ENCODE measurements at regions not wholly inside any gene's neighbourhood (a gene's known extent, or its start where the extent isn't known, plus 50 kb on each side); places are given as distances from the start of the nearest gene placed in this dataset.

- Histone ChIP-seq H4K20me1 (ENCODE audit: insufficient read depth, low read length) (no peaks in the 10 kb centered on the region), H3K79me2 (ENCODE audit: low read length) (no peaks in the 10 kb centered on the region), H3K9me3 (ENCODE audit: insufficient read depth, low read length) (no peaks in the 10 kb centered on the region), H2AFZ (ENCODE audit: low read depth, low read length) (no peak overlapping the region), H3K27ac (ENCODE audit: low read length) (no peak overlapping the region), H3K27me3 (ENCODE audit: low read depth, low read length) (no peaks in the 10 kb centered on the region), H3K4me1 (ENCODE audit: low read length) (peaks cover 4% of the 10 kb centered on the region; the same call in 1 of the 2 replicates), H3K36me3 (replicated peaks; ENCODE audit: low read depth, low read length) (peaks cover 4% of the 10 kb centered on the region), H3K4me2 (ENCODE audit: low read length) (no peak overlapping the region), H3K9ac (ENCODE audit: low read length) (no peak overlapping the region), H3K4me3 (ENCODE audit: low read length) (no peak overlapping the region)
- TF ChIP-seq CTCF (IDR thresholded peaks at IDR 0.05; ENCODE audit: low read depth, low read length) (no peak), EZH2phosphoT487 (IDR thresholded peaks at IDR 0.05; ENCODE audit: low read depth) (no peak)
These were observed 239.7 kb downstream of the PTPRC start for GRCh38 chr1:198878566-198878965.

- Histone ChIP-seq H4K20me1 (ENCODE audit: insufficient read depth, low read length) (no peaks in the 10 kb centered on the region), H3K4me3 (ENCODE audit: low read length) (no peak overlapping the region), H3K9ac (ENCODE audit: low read length) (no peak overlapping the region), H3K27me3 (ENCODE audit: low read depth, low read length) (no peaks in the 10 kb centered on the region), H2AFZ (ENCODE audit: low read depth, low read length) (no peak overlapping the region), H3K79me2 (ENCODE audit: low read length) (no peaks in the 10 kb centered on the region), H3K36me3 (replicated peaks; ENCODE audit: low read depth, low read length) (peaks cover 4% of the 10 kb centered on the region), H3K9me3 (ENCODE audit: insufficient read depth, low read length) (no peaks in the 10 kb centered on the region), H3K4me1 (ENCODE audit: low read length) (peaks cover 4% of the 10 kb centered on the region; the same call in 1 of the 2 replicates), H3K4me2 (ENCODE audit: low read length) (no peak overlapping the region), H3K27ac (ENCODE audit: low read length) (no peak overlapping the region)
- TF ChIP-seq EZH2phosphoT487 (IDR thresholded peaks at IDR 0.05; ENCODE audit: low read depth) (no peak), CTCF (IDR thresholded peaks at IDR 0.05; ENCODE audit: low read depth, low read length) (no peak)
These were observed 241.0 kb downstream of the PTPRC start for GRCh38 chr1:198879711-198880306.

DNA sequence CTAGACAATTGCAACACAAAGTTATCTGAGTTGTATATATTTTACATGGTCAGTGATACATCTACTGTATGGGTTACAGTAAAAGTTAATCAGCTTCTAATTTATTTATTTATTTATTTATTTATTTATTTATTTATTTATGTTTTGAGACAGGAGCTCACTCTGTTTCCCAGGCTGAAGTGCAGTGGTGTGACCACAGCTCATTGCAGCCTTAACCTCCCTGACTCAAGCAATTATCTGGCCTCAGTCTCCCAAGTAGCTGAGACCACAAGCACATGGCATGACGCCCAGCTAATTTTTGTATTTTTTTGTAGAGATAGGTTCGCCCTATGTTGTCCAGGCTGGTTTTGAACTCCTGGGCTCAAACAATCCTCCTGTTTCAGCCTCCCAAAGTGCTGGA lies 241.6 kb downstream of the PTPRC start:
- H3K36me3 ChIP-seq (replicated peaks; ENCODE audit: low read depth, low read length), result peaks cover 4% of the 10 kb centered on the region
- H3K27ac ChIP-seq (ENCODE audit: low read length), result no peak overlapping the region
- H2AFZ ChIP-seq (ENCODE audit: low read depth, low read length), result no peak overlapping the region
- H3K4me1 ChIP-seq (ENCODE audit: low read length), result peaks cover 4% of the 10 kb centered on the region; the same call in 1 of the 2 replicates
- H4K20me1 ChIP-seq (ENCODE audit: insufficient read depth, low read length), result no peaks in the 10 kb centered on the region
- H3K27me3 ChIP-seq (ENCODE audit: low read depth, low read length), result no peaks in the 10 kb centered on the region
- no peak overlapping the region for H3K4me2 ChIP-seq (ENCODE audit: low read length)
- TF ChIP-seq EZH2phosphoT487 (IDR thresholded peaks at IDR 0.05; ENCODE audit: low read depth) (no peak), CTCF (IDR thresholded peaks at IDR 0.05; ENCODE audit: low read depth, low read length) (no peak)
- no peaks in the 10 kb centered on the region for H3K9me3 ChIP-seq (ENCODE audit: insufficient read depth, low read length)
- no peak overlapping the region for H3K4me3 ChIP-seq (ENCODE audit: low read length)
- no peak overlapping the region for H3K9ac ChIP-seq (ENCODE audit: low read length)
- no peaks in the 10 kb centered on the region for H3K79me2 ChIP-seq (ENCODE audit: low read length)

- Histone ChIP-seq H3K27ac (ENCODE audit: low read length) (no peak overlapping the region), H3K79me2 (ENCODE audit: low read length) (no peaks in the 10 kb centered on the region), H2AFZ (ENCODE audit: low read depth, low read length) (no peak overlapping the region), H3K9me3 (ENCODE audit: insufficient read depth, low read length) (no peaks in the 10 kb centered on the region), H4K20me1 (ENCODE audit: insufficient read depth, low read length) (no peaks in the 10 kb centered on the region), H3K36me3 (replicated peaks; ENCODE audit: low read depth, low read length) (peaks cover 4% of the 10 kb centered on the region), H3K9ac (ENCODE audit: low read length) (no peak overlapping the region), H3K4me1 (ENCODE audit: low read length) (peaks cover 4% of the 10 kb centered on the region; the same call in 1 of the 2 replicates), H3K27me3 (ENCODE audit: low read depth, low read length) (no peaks in the 10 kb centered on the region), H3K4me2 (ENCODE audit: low read length) (no peak overlapping the region), H3K4me3 (ENCODE audit: low read length) (no peak overlapping the region)
- TF ChIP-seq EZH2phosphoT487 (IDR thresholded peaks at IDR 0.05; ENCODE audit: low read depth), result no peak
- TF ChIP-seq CTCF (IDR thresholded peaks at IDR 0.05; ENCODE audit: low read depth, low read length), result no peak
These were observed 242.2 kb downstream of the PTPRC start for GRCh38 chr1:198880818-198881597.

Measured in OCI-LY3 (cell line).